ENCODE measurements at regions not wholly inside any gene's neighbourhood (a gene's known extent, or its start where the extent isn't known, plus 50 kb on each side); places are given as distances from the start of the nearest gene placed in this dataset.

DNA sequence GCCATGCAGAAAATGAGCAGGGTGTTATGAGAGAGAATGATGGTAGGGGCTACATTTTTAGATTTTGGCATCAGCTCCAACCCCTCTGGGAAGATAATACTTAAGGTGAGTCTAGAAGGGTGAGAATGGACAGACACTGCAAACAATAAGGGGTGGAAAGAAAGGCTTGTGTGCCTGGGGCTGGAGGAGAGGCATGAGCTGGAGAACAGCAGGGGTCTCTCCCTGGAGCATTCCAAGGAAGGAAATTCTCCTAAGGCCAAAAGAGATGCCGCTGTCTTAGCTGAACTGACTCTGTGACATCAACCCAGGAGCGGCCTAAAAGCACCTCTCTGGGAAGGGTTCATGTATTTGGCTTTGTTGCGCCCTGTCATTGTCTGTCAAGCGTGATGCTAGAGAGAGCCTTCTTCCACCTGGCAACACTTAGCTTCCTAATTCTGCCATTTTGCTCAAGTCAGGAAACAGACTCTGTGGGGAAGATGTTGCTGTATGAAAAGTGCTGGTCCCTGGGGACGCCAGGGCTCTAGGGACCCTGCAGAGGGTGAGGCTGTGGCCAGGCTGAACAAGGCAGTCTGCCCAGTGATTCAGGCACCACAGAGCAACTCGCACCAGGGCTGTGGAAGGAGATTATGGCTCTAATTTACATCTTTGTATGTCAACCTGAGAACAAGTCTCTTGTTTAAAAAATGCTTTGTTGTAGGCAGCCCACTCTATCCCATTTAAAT lies 225.7 kb downstream of the CBLN1 start:
- no peak overlapping the region for H3K4me3 Mint-ChIP-seq
- CTCF ChIA-PET, result no interaction called here

DNA sequence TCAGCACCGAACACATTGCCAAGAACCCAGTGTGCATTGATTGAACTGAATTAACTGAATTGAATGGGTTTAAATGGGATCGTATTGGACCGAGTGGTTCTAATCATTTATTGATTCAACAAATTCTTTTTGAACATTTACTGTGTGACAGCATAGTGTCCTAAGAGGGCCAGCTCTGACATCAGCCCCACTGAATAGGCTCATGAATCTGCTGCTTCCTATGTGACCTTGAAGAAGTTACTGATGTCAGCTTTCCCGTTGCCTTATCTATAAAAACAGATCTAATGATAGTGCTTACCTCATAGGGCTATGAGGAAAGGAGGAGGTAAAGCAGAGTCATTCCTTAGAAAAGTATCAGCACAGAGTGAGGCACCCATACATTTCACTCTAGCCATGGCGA lies 226.3 kb downstream of the CBLN1 start:
- DNase-seq (no peak), ATAC-seq (no peak)
- no peaks in the 10 kb centered on the region for H3K36me3 Mint-ChIP-seq
- no peaks in the 10 kb centered on the region for H3K4me1 Mint-ChIP-seq
- no peaks in the 10 kb centered on the region for H3K27me3 Mint-ChIP-seq
- H3K27ac Mint-ChIP-seq, result no peak overlapping the region
- H3K4me3 Mint-ChIP-seq, result no peak overlapping the region
- CTCF ChIA-PET, result no interaction called here
- peaks cover 2% of the 10 kb centered on the region for H3K9me3 Mint-ChIP-seq (ENCODE audit: low read depth)

More for the DNA sequence above, 225.7 kb downstream of the CBLN1 start:
- DNase-seq (no peak), ATAC-seq (no peak)
- Mint-ChIP-seq H3K4me1 (no peaks in the 10 kb centered on the region), H3K27me3 (no peaks in the 10 kb centered on the region), H3K36me3 (no peaks in the 10 kb centered on the region), H3K27ac (no peak overlapping the region), H3K9me3 (ENCODE audit: low read depth) (peaks cover 2% of the 10 kb centered on the region)

DNA sequence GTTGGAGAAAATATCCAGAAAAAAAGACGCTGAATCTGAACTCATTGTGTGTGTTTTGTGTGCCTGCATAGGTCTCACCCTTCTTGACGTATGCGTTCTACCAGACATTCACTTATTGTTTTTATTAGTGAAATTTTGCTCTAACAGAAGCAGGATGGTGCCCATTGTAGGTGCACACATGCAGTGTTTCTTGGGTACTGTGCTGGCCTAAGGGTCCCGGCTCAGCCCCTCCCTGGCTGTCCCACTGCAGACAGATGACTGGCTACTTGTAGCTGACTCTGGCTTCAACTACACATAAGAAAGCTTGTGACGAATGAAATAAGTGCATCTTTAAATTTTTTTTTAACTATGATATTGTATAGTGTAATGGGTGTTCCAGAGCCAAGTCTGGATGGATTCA lies 227.0 kb downstream of the CBLN1 start:
- H3K27me3 Mint-ChIP-seq, result no peaks in the 10 kb centered on the region
- DNase-seq, result no peak
- H3K4me1 Mint-ChIP-seq, result no peaks in the 10 kb centered on the region
- CTCF ChIA-PET, result no interaction called here
- peaks cover 2% of the 10 kb centered on the region for H3K9me3 Mint-ChIP-seq (ENCODE audit: low read depth)
- H3K4me3 Mint-ChIP-seq, result no peak overlapping the region
- no peak for ATAC-seq
- no peaks in the 10 kb centered on the region for H3K36me3 Mint-ChIP-seq
- no peak overlapping the region for H3K27ac Mint-ChIP-seq

DNA sequence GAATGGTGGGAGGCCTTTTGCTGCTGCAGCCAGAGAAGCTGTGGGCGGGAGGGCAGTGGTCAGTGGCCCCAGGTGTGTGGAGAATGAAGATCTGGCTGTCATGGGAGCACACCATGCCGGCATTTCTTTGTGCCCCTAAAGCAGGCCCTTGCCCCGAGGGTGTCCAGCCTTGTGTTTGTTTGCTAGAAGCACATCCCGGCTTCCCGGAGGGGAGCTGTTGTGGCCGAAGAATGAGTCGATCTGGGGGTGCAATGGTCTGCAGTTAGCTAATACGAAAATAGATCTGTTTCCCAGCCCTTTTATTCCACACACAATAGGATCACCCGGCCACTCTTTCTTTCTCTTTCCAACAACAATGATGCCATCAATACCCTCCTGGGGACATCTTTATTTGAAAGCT lies 228.8 kb downstream of the CBLN1 start:
- CTCF ChIA-PET, result no interaction called here
- DNase-seq, result no peak
- Mint-ChIP-seq H3K27me3 (no peaks in the 10 kb centered on the region), H3K27ac (no peak overlapping the region), H3K4me1 (no peaks in the 10 kb centered on the region), H3K36me3 (no peaks in the 10 kb centered on the region), H3K9me3 (ENCODE audit: low read depth) (peaks cover 4% of the 10 kb centered on the region), H3K4me3 (no peak overlapping the region)
- ATAC-seq, result no peak

DNA sequence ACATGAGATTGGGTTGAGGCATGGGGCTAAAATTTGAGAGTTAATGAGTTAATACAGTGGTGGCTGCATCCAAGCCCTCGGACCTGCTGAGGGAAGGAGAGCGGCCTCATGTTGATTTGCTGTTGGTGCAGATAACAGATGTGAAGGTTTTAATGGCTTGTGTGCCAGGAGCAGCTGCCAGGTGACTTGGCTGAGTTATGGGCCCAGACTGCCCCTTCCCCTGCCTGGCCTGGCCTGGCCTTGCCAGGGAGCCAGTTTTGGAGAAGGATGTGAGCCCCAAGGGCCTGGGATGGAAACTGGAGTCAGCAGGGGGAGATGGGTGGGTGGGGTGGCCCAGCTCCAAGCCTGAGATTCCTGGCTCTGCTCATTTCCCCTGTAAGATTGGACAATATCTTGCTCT lies 230.1 kb downstream of the CBLN1 start:
- no peaks in the 10 kb centered on the region for H3K36me3 Mint-ChIP-seq

DNA sequence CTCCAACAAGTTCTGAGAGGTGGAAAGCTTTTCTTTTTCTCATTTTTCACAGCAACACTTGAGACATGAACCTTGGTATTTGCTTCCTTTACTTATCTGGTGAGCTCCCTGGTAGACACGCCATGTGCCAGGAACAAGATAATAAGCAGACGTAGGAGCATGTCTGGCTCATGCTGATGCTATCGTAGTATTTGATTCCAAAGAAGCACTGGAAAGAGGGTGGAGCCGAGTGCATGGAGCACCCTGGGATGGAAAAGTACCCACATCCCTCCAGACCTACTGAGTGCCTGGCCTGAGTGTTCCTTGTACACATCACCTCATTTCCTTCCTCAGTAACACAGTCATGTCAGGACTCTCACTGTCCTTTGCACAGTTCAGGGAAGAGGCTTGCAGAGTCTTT lies 231.0 kb downstream of the CBLN1 start:
- DNase-seq (no peak), ATAC-seq (no peak)
- Mint-ChIP-seq H3K9me3 (ENCODE audit: low read depth) (peaks cover 4% of the 10 kb centered on the region), H3K27me3 (no peaks in the 10 kb centered on the region), H3K4me1 (no peaks in the 10 kb centered on the region), H3K27ac (no peak overlapping the region), H3K36me3 (no peaks in the 10 kb centered on the region), H3K4me3 (no peak overlapping the region)
- CTCF ChIA-PET, result no interaction called here

More for the DNA sequence above, 230.1 kb downstream of the CBLN1 start:
- ATAC-seq (no peak), DNase-seq (no peak)
- Mint-ChIP-seq H3K9me3 (ENCODE audit: low read depth) (peaks cover 4% of the 10 kb centered on the region), H3K27ac (no peak overlapping the region), H3K4me3 (no peak overlapping the region), H3K4me1 (no peaks in the 10 kb centered on the region), H3K27me3 (no peaks in the 10 kb centered on the region)
- CTCF ChIA-PET, result no interaction called here

DNA sequence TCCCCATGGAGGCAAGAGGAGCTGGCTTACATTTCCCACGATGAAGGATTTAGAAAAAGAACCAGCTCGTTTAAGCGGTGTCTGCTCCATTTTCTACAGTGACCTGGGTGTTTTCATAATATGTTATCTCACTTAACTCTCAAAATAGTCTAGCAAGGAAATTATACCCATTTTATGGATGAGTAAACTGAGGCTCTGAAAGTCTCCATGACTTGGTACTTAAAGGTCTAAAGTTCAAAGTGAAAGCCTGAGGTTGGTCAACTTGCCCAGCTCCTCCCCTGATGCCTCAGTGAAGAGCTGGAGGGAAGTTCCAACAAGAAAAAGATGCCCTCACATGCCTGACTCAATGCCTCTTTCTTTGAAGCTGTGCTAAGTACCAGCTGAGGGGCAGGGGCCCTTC lies 232.0 kb downstream of the CBLN1 start:
- H3K4me3 Mint-ChIP-seq, result no peak overlapping the region
- peaks cover 4% of the 10 kb centered on the region for H3K9me3 Mint-ChIP-seq (ENCODE audit: low read depth)
- no peaks in the 10 kb centered on the region for H3K4me1 Mint-ChIP-seq
- no peaks in the 10 kb centered on the region for H3K36me3 Mint-ChIP-seq
- no peaks in the 10 kb centered on the region for H3K27me3 Mint-ChIP-seq
- H3K27ac Mint-ChIP-seq, result no peak overlapping the region
- CTCF ChIA-PET, result no interaction called here
- ATAC-seq (no peak), DNase-seq (no peak)

DNA sequence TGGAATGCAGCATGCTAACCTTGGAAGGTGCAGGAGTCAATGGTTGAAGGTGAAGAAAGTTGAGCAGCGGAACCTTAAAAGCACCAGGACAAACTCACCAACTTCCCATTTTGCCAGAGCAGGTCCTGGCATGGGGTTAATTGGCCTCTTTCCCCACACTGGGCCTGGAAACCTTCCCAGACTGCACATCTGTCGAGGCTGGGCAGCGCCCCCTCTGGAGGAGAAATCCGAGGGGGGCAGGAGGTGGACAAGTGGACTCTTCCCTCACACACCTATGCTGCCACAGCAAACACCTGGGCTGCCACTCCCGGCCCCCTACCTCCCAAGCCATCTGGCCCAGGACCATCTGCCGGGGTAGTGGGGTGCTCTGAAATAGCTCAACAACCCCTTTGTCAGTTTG lies 232.4 kb downstream of the CBLN1 start:
- Mint-ChIP-seq H3K4me3 (no peak overlapping the region), H3K27ac (no peak overlapping the region), H3K27me3 (no peaks in the 10 kb centered on the region), H3K4me1 (no peaks in the 10 kb centered on the region), H3K36me3 (no peaks in the 10 kb centered on the region), H3K9me3 (ENCODE audit: low read depth) (peaks cover 4% of the 10 kb centered on the region)
- ATAC-seq (no peak), DNase-seq (no peak)
- CTCF ChIA-PET, result no interaction called here

DNA sequence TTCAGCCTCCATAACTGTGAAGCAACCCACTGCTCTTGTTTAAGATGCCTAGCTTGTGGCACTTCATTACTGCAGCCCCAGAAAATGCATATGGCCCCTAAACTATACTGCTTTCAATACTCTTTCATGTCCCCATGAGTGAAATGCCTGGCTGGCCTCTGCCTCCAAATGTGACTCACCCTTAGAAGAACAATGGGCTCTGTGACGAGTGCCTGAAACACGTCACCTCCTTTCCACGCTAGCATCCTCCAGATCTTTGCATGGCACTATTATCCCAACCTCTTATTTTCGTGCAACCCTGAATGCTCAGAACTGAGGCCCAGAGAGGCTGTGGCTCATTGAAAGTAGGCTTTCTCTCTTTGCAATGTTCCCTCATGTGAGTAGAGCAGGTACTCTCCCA lies 233.1 kb downstream of the CBLN1 start:
- Mint-ChIP-seq H3K27ac (no peak overlapping the region), H3K9me3 (ENCODE audit: low read depth) (peaks cover 4% of the 10 kb centered on the region), H3K4me3 (no peak overlapping the region), H3K36me3 (no peaks in the 10 kb centered on the region), H3K27me3 (no peaks in the 10 kb centered on the region), H3K4me1 (no peaks in the 10 kb centered on the region)
- CTCF ChIA-PET, result no interaction called here
- ATAC-seq (no peak), DNase-seq (no peak)

DNA sequence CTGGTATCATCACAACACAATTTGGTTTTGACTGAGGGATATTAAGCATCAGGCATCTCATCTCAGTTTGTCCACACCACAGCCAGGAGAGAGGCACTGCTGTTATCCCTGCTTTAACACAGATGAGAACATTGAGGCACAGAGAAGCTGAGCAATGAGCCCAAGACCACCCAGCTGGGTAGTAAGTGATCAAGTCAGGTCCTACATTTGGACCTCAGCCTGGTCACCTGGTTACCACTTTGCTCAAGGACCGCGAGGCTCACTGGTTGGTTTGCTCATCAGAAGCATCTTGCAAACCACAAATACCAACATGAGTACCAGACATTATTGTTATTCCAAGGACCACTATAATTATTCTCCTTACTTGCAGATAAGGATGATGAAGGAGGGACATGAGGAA lies 245.5 kb downstream of the CBLN1 start:
- Mint-ChIP-seq H3K9me3 (ENCODE audit: low read depth) (peaks cover 2% of the 10 kb centered on the region), H3K36me3 (no peaks in the 10 kb centered on the region), H3K4me3 (no peak overlapping the region), H3K27me3 (no peaks in the 10 kb centered on the region), H3K27ac (no peak overlapping the region), H3K4me1 (no peaks in the 10 kb centered on the region)
- ATAC-seq, result no peak
- CTCF ChIA-PET, result no interaction called here
- no peak for DNase-seq

DNA sequence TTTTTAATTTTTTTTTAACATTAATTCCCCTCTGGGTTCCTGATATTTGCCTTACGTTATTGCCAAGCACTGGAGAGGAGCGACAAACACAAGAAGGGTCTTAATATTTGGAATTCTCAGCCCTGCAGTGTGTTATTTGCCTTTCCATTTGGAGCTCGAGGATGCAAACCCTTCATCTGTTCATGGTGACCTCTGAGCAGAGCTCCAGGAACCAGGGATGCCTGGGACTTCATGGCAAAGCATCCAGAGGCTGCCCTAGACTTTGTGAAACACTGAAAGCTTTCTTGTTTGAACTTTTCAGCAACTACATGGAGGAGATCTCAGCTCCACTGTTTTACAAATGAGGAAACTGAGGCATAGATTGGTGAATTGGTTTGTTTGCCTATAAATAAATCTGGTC lies 254.2 kb downstream of the CBLN1 start:
- H3K36me3 Mint-ChIP-seq, result no peaks in the 10 kb centered on the region
- DNase-seq, result no peak
- CTCF ChIA-PET, result no interaction called here
- no peaks in the 10 kb centered on the region for H3K4me1 Mint-ChIP-seq
- no peaks in the 10 kb centered on the region for H3K9me3 Mint-ChIP-seq (ENCODE audit: low read depth)
- no peak overlapping the region for H3K27ac Mint-ChIP-seq
- no peaks in the 10 kb centered on the region for H3K27me3 Mint-ChIP-seq
- H3K4me3 Mint-ChIP-seq, result no peak overlapping the region
- no peak for ATAC-seq

DNA sequence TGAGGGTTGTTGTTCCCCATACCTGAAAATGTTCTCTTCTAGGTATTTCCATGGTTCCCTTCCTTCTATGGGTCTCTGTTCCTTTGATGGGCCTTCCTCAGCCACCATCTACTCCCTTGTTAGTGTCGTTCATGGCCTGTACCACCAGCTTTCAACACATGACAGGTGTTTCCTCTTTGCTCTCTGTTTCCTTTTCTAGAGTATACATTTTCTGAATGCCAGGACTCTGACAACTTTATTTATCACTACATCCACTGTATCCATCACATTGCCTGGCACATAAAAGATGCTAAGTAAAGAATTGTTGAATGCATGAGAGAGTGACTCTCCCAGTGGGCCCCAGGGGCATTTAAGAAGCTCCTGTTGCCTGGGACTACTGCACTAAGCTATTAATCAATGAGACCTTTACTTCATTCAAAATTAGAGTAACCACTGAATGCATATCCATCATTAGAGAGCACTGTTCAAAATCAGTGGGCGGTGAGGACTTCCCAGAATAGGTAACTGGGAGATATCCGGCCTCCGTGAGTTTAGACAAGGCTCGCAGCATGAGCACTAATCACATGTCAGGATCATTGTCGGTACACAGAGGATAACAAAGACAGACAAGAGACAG lies 255.0 kb downstream of the CBLN1 start:
- Mint-ChIP-seq H3K4me1 (no peaks in the 10 kb centered on the region), H3K4me3 (no peak overlapping the region), H3K9me3 (ENCODE audit: low read depth) (no peaks in the 10 kb centered on the region), H3K36me3 (no peaks in the 10 kb centered on the region), H3K27ac (no peak overlapping the region), H3K27me3 (no peaks in the 10 kb centered on the region)
- ATAC-seq, result no peak
- no peak for DNase-seq
- CTCF ChIA-PET, result no interaction called here

DNA sequence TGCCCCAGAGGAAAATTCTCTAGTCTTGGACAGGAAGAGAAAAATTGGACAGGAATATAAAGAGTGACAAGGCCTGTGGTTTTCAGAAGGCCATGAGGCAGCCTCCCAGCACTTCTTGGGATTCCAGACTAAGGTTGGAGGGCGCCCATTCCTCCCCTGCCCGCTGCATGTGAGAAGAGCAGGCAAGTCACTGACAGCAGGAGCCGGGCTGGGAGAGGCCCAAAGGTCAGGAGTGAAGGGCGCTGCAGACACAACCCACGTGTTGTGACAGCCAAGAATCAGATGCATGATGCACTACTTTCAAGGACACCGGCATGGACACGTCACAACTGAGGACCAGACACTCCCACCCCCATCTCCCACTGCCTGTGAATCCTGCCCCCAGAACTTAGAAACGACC lies 256.7 kb downstream of the CBLN1 start:
- H3K27me3 Mint-ChIP-seq, result no peaks in the 10 kb centered on the region
- ATAC-seq (no peak), DNase-seq (no peak)
- H3K4me1 Mint-ChIP-seq, result no peaks in the 10 kb centered on the region
- H3K4me3 Mint-ChIP-seq, result no peak overlapping the region
- CTCF ChIA-PET, result no interaction called here
- H3K27ac Mint-ChIP-seq, result no peak overlapping the region
- H3K36me3 Mint-ChIP-seq, result no peaks in the 10 kb centered on the region
- no peaks in the 10 kb centered on the region for H3K9me3 Mint-ChIP-seq (ENCODE audit: low read depth)

DNA sequence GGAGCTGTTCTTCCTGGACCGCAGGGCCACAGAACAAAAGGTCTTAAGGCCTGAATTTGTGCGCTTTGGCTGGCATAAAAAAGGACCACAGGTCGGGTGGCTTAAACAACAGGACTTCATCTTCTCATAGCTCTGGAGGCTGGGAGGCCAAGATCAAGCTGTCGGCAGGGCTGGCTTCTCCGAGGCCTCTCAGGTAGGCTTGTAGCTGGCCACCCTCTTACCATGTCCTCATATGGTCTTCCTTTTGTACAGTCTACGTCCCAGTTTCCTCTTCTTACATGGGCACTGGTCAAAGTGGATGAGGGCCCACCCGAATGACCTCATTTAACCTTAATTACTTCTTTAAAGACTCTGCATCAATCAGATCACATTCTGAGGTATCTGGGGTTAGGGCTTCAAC lies 257.6 kb downstream of the CBLN1 start:
- CTCF ChIA-PET, result no interaction called here
- Mint-ChIP-seq H3K4me3 (no peak overlapping the region), H3K36me3 (no peaks in the 10 kb centered on the region), H3K27ac (no peak overlapping the region), H3K27me3 (no peaks in the 10 kb centered on the region), H3K9me3 (ENCODE audit: low read depth) (no peaks in the 10 kb centered on the region), H3K4me1 (no peaks in the 10 kb centered on the region)
- ATAC-seq, result no peak
- no peak for DNase-seq

DNA sequence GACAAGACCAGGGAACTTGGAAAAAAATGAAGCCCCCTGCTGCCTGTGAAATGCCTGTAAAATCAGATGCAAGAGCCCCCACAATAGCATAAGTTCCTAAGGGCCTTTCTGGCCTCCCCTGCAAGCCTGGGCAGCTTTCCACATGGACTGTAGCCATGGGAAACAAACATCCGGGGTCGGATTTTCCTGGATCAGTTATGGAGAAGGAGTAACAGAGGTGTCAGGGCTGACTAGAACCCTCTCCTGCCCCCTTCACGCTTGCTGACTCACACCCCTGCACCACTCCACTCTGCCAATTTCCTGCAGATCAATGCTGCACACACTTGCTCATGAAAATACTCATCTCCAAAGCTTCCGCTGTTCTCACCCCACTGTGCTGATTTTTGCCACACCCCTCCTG lies 258.6 kb downstream of the CBLN1 start:
- H3K4me3 Mint-ChIP-seq, result no peak overlapping the region
- CTCF ChIA-PET, result no interaction called here
- DNase-seq (no peak), ATAC-seq (no peak)
- H3K27ac Mint-ChIP-seq, result no peak overlapping the region
- no peaks in the 10 kb centered on the region for H3K9me3 Mint-ChIP-seq (ENCODE audit: low read depth)
- H3K36me3 Mint-ChIP-seq, result no peaks in the 10 kb centered on the region
- H3K27me3 Mint-ChIP-seq, result no peaks in the 10 kb centered on the region
- H3K4me1 Mint-ChIP-seq, result no peaks in the 10 kb centered on the region

Data from activated CD8-positive, alpha-beta memory T cell treated with anti-CD3 and anti-CD28 coated beads, Interleukin-2, amount 10 ng/mL, durations not matched to agents 7 days and 5 days (primary cell).